A549 (cell line): ENCODE measurements at regions not wholly inside any gene's neighbourhood (a gene's known extent, or its start where the extent isn't known, plus 50 kb on each side); places are given as distances from the start of the nearest gene placed in this dataset.

ENCODE experiments used
- ATAC-seq, 2 experiments: fragments of 200-7000 bp in 1 of 2; fragments of >200 bp in 1 of 2; cut with Nextera tagmentation in 1 of 2; cut with Tn5 transposase in 1 of 2; 3 replicates each; pipeline versions ENCODE4 v1.8.0 to v1.9.1; 2018 to 2020; ENCODE audit warnings: mild to moderate bottlenecking in 1 of 2, moderate library complexity in 1 of 2
- CTCF ChIA-PET: fragments of 300-600 bp; sonication (Branson Sonifier 250); formaldehyde crosslinking; extraction: SDS; loops from one replicate; lab custom pipeline; 2021; ENCODE audit warnings: antibody characterized with exemption, inconsistent platforms; lab: Yijun Ruan, JAX
- POLR2A ChIA-PET: fragments of 350-600 bp; formaldehyde crosslinking; extraction: SDS; loops from one replicate; lab custom pipeline; 2021; ENCODE audit warnings: antibody characterized with exemption, inconsistent platforms; lab: Yijun Ruan, JAX
- DNase-seq, 2 experiments: peaks; one replicate each; pipeline versions ENCODE4 v3.0.0 to v3.0.0-alpha.2; 2011 to 2016; ENCODE audit warnings: low read depth in 1 of 2, low spot score in 1 of 2
- FAIRE-seq: peaks from 2 replicates; lab custom pipeline; 2011; peaks lifted over from hg19 to GRCh38; lab: Jason Lieb, UNC
- H3K27ac ChIP-seq, 2 experiments: fragments of >200 bp; sonication (Bioruptor Twin); formaldehyde crosslinking; 3 replicates each; pipeline ENCODE4 v1.5.1; 2016 to 2017
- H3K4me1 ChIP-seq: fragments of >200 bp; sonication (Bioruptor Twin); formaldehyde crosslinking; 3 replicates; pipeline ENCODE4 v1.6.1; 2016
- H3K4me2 ChIP-seq: fragments of >200 bp; sonication (Bioruptor Twin); formaldehyde crosslinking; 3 replicates; pipeline ENCODE4 v1.6.1; 2016
- H3K4me3 ChIP-seq: fragments of >200 bp; sonication (Bioruptor Twin); formaldehyde crosslinking; 3 replicates; pipeline ENCODE4 v1.5.1; 2016
- H3K9me3 ChIP-seq: fragments of >200 bp; sonication (Bioruptor Twin); formaldehyde crosslinking; 3 replicates; pipeline ENCODE4 v1.6.1; 2016
- CBX2 ChIP-seq: fragments of 200-600 bp; sonication (generic); IDR thresholded peaks from 2 replicates; pipeline ENCODE4 v1.6.1; 2016; ENCODE audit warnings: low read depth, mild to moderate bottlenecking, borderline replicate concordance
- E2F6 ChIP-seq: IDR thresholded peaks from 2 replicates; pipeline ENCODE4 v1.6.1; 2012; ENCODE audit warnings: low read depth, borderline replicate concordance
- EHMT2 ChIP-seq: fragments of 200-600 bp; sonication (generic); IDR thresholded peaks from 2 replicates; pipeline ENCODE4 v1.6.1; 2016; ENCODE audit warnings: antibody characterized with exemption, low read depth, mild to moderate bottlenecking, moderate library complexity
- ESRRA ChIP-seq: fragments of 150-350 bp; IDR thresholded peaks from 2 replicates; pipeline ENCODE4 v1.6.1; 2014; ENCODE audit warnings: mild to moderate bottlenecking, low read length, borderline replicate concordance
- FOSB ChIP-seq: fragments of 250-450 bp; sonication (Bioruptor Pico); IDR thresholded peaks from 2 replicates; pipeline ENCODE4 v1.5.0; 2020; ENCODE audit warnings: mild to moderate bottlenecking, moderate library complexity
- FOSL2 ChIP-seq, 2 experiments: fragments of 450-650 bp in 1 of 2; fragments of >200 bp in 1 of 2; sonication (Bioruptor Twin) in 1 of 2; formaldehyde crosslinking; IDR thresholded peaks; 2 replicates each; pipeline versions ENCODE4 v1.5.0 to v1.6.1; 2016 to 2020; ENCODE audit warnings: mild to moderate bottlenecking in 1 of 2, moderate library complexity in 1 of 2
- FOXS1 ChIP-seq: fragments of 250-450 bp; sonication (Bioruptor Pico); IDR thresholded peaks from 2 replicates; pipeline ENCODE4 v1.5.0; 2020; ENCODE audit warnings: mild to moderate bottlenecking, moderate library complexity
- HDAC2 ChIP-seq: fragments of 200-600 bp; sonication (generic); IDR thresholded peaks from 2 replicates; pipeline ENCODE4 v1.6.1; 2016
- HES2 ChIP-seq: fragments of >200 bp; sonication (Bioruptor Twin); formaldehyde crosslinking; IDR thresholded peaks from 2 replicates; pipeline ENCODE4 v1.6.1; 2016
- HOXB13 ChIP-seq: fragments of 250-450 bp; sonication (Bioruptor Pico); IDR thresholded peaks from 2 replicates; pipeline ENCODE4 v1.5.0; 2020; ENCODE audit warnings: low read depth, mild to moderate bottlenecking, moderate library complexity
- MAX ChIP-seq: IDR thresholded peaks from 2 replicates; pipeline ENCODE4 v1.6.1; 2012
- MYC ChIP-seq: IDR thresholded peaks from 2 replicates; pipeline ENCODE4 v1.6.1; 2012; ENCODE audit warnings: mild to moderate bottlenecking, inconsistent platforms, low read length, improper control_type of control experiment, borderline replicate concordance
- NPAS2 ChIP-seq: fragments of 250-450 bp; sonication (Bioruptor Pico); IDR thresholded peaks from 2 replicates; pipeline ENCODE4 v1.8.0; 2022; ENCODE audit warnings: mild to moderate bottlenecking, moderate library complexity, borderline replicate concordance
- PBX3 ChIP-seq: IDR thresholded peaks from 2 replicates; pipeline ENCODE4 v1.6.1; 2012
- PHF8 ChIP-seq: fragments of 200-600 bp; sonication (generic); IDR thresholded peaks from 2 replicates; pipeline ENCODE4 v1.6.1; 2016; ENCODE audit warnings: low read depth, mild to moderate bottlenecking, antibody characterized with exemption, moderate library complexity, borderline replicate concordance
- POLR2A ChIP-seq: IDR thresholded peaks from 2 replicates; pipeline ENCODE4 v1.6.1; 2012; ENCODE audit warnings: mild to moderate bottlenecking, low read length
- POLR2AphosphoS2 ChIP-seq: conservative IDR thresholded peaks from 2 replicates; pipeline ENCODE4 v1.6.1; 2012; ENCODE audit warnings: low read length, improper control_type of control experiment, inconsistent platforms
- RNF2 ChIP-seq: fragments of 200-600 bp; sonication (generic); IDR thresholded peaks from 2 replicates; pipeline ENCODE4 v1.6.1; 2016; ENCODE audit warnings: low read depth, mild to moderate bottlenecking, antibody characterized with exemption, moderate library complexity, borderline replicate concordance
- SMC3 ChIP-seq: fragments of >200 bp; sonication (Bioruptor Twin); formaldehyde crosslinking; IDR thresholded peaks from 3 replicates; pipeline ENCODE4 v1.6.1; 2018; ENCODE audit warnings: inconsistent platforms
- SREBF2 ChIP-seq: fragments of 450-650 bp; IDR thresholded peaks from 2 replicates; pipeline ENCODE4 v1.6.1; 2014; ENCODE audit warnings: mild to moderate bottlenecking, moderate library complexity
- TFCP2L1 ChIP-seq: fragments of 250-450 bp; sonication (Bioruptor Pico); IDR thresholded peaks from 2 replicates; pipeline ENCODE4 v1.5.0; 2021; ENCODE audit warnings: mild to moderate bottlenecking
- TP53 ChIP-seq: fragments of 250-450 bp; sonication (Bioruptor Pico); IDR thresholded peaks from 2 replicates; pipeline ENCODE4 v1.5.0; 2021; ENCODE audit warnings: mild to moderate bottlenecking, moderate library complexity
- USF2 ChIP-seq: fragments of 450-650 bp; IDR thresholded peaks from 2 replicates; pipeline ENCODE4 v1.6.1; 2014; ENCODE audit warnings: antibody characterized with exemption
- ZSCAN20 ChIP-seq: fragments of 250-450 bp; sonication (Bioruptor Pico); IDR thresholded peaks from 2 replicates; pipeline ENCODE4 v1.8.0; 2022; ENCODE audit warnings: mild to moderate bottlenecking, moderate library complexity
- WGBS: methylation state at CpG from one replicate; pipeline ENCODE4 v1.1.6; 2017; ENCODE audit errors: missing lambda C conversion rate; 5-methylcytosine and 5-hydroxymethylcytosine counted together

GRCh38 chr3:181613191-181613590 lies 98.5 kb upstream of the SOX2 start:
- ATAC-seq (no peak), DNase-seq (no peak), FAIRE-seq (no peak)
- POLR2A ChIA-PET, result no interaction called here
- WGBS, result 28% methylated on average over 1 of the region's 1 CpG
- Histone ChIP-seq H3K4me2 (no peak overlapping the region), H3K4me1 (no peaks in the 10 kb centered on the region), H3K27ac (no peak overlapping the region), H3K9me3 (no peaks in the 10 kb centered on the region), H3K4me3 (no peak overlapping the region)
- TF ChIP-seq USF2 (no peak), CBX2 (no peak), POLR2AphosphoS2 (no peak), PHF8 (no peak), HDAC2 (no peak), FOSL2 (IDR thresholded peaks at IDR 0.05) (no peak), FOSL2 (CRISPR knock-in tag; IDR thresholded peaks at IDR 0.05) (no peak), POLR2A (no peak), FOXS1 (no peak), HES2 (no peak), PBX3 (no peak), TFCP2L1 (CRISPR knock-in tag) (no peak), HOXB13 (no peak), MYC (no peak), ESRRA (no peak), FOSB (CRISPR knock-in tag) (no peak), SREBF2 (no peak), TP53 (no peak)
- CTCF ChIA-PET, result no interaction called here

GRCh38 chr3:181610973-181611265 lies 100.8 kb upstream of the SOX2 start:
- DNase-seq, result no peak
- ATAC-seq, result no peak
- no peak overlapping the region for H3K4me2 ChIP-seq
- TF ChIP-seq NPAS2 (CRISPR knock-in tag) (no peak), MYC (no peak), SMC3 (no peak), RNF2 (no peak), EHMT2 (no peak), MAX (no peak), HDAC2 (no peak), ZSCAN20 (no peak), FOSL2 (IDR thresholded peaks at IDR 0.05) (no peak), FOSL2 (CRISPR knock-in tag; IDR thresholded peaks at IDR 0.05) (no peak), E2F6 (no peak)
- TF ChIP-seq, all 56 proteins: peak for 0
- H3K4me3 ChIP-seq, result no peak overlapping the region
- H3K9me3 ChIP-seq, result no peaks in the 10 kb centered on the region
- H3K27ac ChIP-seq, result no peak overlapping the region
- no peak for FAIRE-seq
- 55% methylated on average over 2 of the region's 2 CpGs for WGBS
- H3K4me1 ChIP-seq, result no peaks in the 10 kb centered on the region
- POLR2A ChIA-PET, result no interaction called here
- CTCF ChIA-PET, result no interaction called here
